PC-3 (cell line): ENCODE measurements at regions not wholly inside any gene's neighbourhood (a gene's known extent, or its start where the extent isn't known, plus 50 kb on each side); places are given as distances from the start of the nearest gene placed in this dataset.

Experiments used
- ATAC-seq: fragments of 200-7000 bp; cut with Tn5 transposase; 2 replicates; pipeline ENCODE4 v1.9.1; 2020; ENCODE audit warnings: mild to moderate bottlenecking, moderate library complexity
- BruUV-seq: library from RNA; stranded (reverse); fragments of 400-500 nt; replicated peaks from 2 replicates; lab custom pipeline; 2021; lab: Mats Ljungman, UMichigan
- CTCF ChIA-PET: fragments of 300-600 bp; sonication (Branson Sonifier 250); formaldehyde crosslinking; loops from one replicate; lab custom pipeline; 2022; ENCODE audit warnings: antibody characterized with exemption; lab: Charles Lee
- POLR2A ChIA-PET: fragments of 300-600 bp; sonication (Branson Sonifier 250); formaldehyde crosslinking; loops from one replicate; lab custom pipeline; 2022; ENCODE audit warnings: antibody characterized with exemption; ENCODE audit not compliant: unreplicated experiment; lab: Charles Lee
- DNase-seq: peaks from one replicate; pipeline ENCODE4 v3.0.0-alpha.2; 2015
- H2AFZ ChIP-seq: fragments of 300-600 bp; sonication (generic); 2 replicates; pipeline ENCODE4 v1.6.0; 2016; ENCODE audit warnings: antibody characterized with exemption, low read length
- H3F3A ChIP-seq: fragments of 300-600 bp; sonication (generic); one replicate; pipeline ENCODE4 v1.6.0; 2017; ENCODE audit warnings: antibody characterized with exemption, low read length, control low read depth, mild to moderate bottlenecking; ENCODE audit not compliant: unreplicated experiment
- H3K27ac ChIP-seq: fragments of 300-600 bp; sonication (generic); 2 replicates; pipeline ENCODE4 v1.5.1; 2016; ENCODE audit warnings: mild to moderate bottlenecking, low read length
- H3K27me3 ChIP-seq: fragments of 300-600 bp; sonication (generic); 2 replicates; pipeline ENCODE4 v1.6.1; 2016; ENCODE audit warnings: low read length, mixed read lengths
- H3K36me3 ChIP-seq: fragments of 300-600 bp; sonication (generic); 2 replicates; pipeline ENCODE4 v1.6.1; 2016; ENCODE audit warnings: low read depth, mixed run types, low read length, mixed read lengths
- H3K4me1 ChIP-seq: fragments of 300-600 bp; sonication (generic); 2 replicates; pipeline ENCODE4 v1.5.1; 2016; ENCODE audit warnings: low read length; ENCODE audit not compliant: insufficient read depth
- H3K4me2 ChIP-seq: fragments of 300-600 bp; sonication (generic); 2 replicates; pipeline ENCODE4 v1.6.0; 2016; ENCODE audit warnings: low read length
- H3K4me3 ChIP-seq: fragments of 300-600 bp; sonication (generic); 2 replicates; pipeline ENCODE4 v1.5.1; 2016; ENCODE audit warnings: mild to moderate bottlenecking, low read length, mixed read lengths
- H3K79me2 ChIP-seq: fragments of 300-600 bp; sonication (generic); 2 replicates; pipeline ENCODE4 v1.6.1; 2017; ENCODE audit warnings: low read length, mixed read lengths
- H3K9ac ChIP-seq: fragments of 300-600 bp; sonication (generic); 2 replicates; pipeline ENCODE4 v1.6.0; 2016; ENCODE audit warnings: mild to moderate bottlenecking, low read length
- H3K9me2 ChIP-seq: fragments of 300-600 bp; sonication (generic); replicated peaks from 2 replicates; pipeline ENCODE4 v1.6.1; 2016; ENCODE audit warnings: mixed run types, low read length, mixed read lengths
- H3K9me3 ChIP-seq: fragments of 300-600 bp; sonication (generic); 2 replicates; pipeline ENCODE4 v1.6.1; 2016; ENCODE audit warnings: low read length, mixed read lengths
- H4K20me1 ChIP-seq: fragments of 300-600 bp; sonication (generic); 2 replicates; pipeline ENCODE4 v1.6.1; 2016; ENCODE audit warnings: low read length, mixed read lengths
- EZH2 ChIP-seq: fragments of 300-600 bp; sonication (generic); IDR thresholded peaks from one replicate; pipeline ENCODE4 v1.6.1; 2017; ENCODE audit warnings: antibody characterized with exemption, mild to moderate bottlenecking, low read length; ENCODE audit not compliant: unreplicated experiment
- EZH2phosphoT487 ChIP-seq: fragments of 300-600 bp; sonication (generic); IDR thresholded peaks from 2 replicates; pipeline ENCODE4 v1.6.1; 2018; ENCODE audit warnings: mild to moderate bottlenecking, antibody characterized with exemption, low read length, borderline replicate concordance
- intact Hi-C: fragments of 100-400 bp; cut with micrococcal nuclease; formaldehyde crosslinking; loops from 2 replicates; pipeline ENCODE4 v1.9.0; 2023
- TF ChIP-seq, protein P1 (sequence below): fragments of 300-600 bp; sonication (generic); conservative IDR thresholded peaks from 2 replicates; pipeline ENCODE4 v1.5.1; 2017; ENCODE audit warnings: antibody characterized with exemption, low read depth, mild to moderate bottlenecking, low read length

DNA sequence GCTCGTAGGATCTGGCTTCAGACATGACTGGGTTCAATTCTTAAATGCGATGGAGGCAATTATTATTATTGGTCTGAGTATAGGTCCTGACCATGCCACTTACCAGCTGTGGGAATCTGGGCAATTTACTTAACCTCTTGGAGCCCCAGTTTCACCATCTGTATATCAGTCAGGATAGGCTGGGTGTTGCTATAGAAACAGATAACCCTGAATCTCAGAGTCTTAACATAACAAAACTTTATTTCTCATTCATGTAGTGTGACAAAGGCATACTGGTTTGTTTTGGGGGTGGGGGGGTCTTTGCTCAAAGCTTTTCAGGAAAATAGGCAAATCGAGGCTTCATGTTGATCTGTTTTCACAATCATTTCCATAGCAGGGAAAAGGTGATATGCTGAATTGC, 199.6 kb upstream of the SRRM4 start:
- Histone ChIP-seq H3K79me2 (no peaks in the 10 kb centered on the region), H3K4me3 (no peak overlapping the region), H3K36me3 (no peaks in the 10 kb centered on the region), H3K27me3 (peaks cover 17% of the 10 kb centered on the region), H3K9me3 (no peaks in the 10 kb centered on the region), H3K9ac (no peak overlapping the region), H4K20me1 (no peaks in the 10 kb centered on the region), H3F3A (no peaks in the 10 kb centered on the region), H3K4me2 (no peak overlapping the region), H3K27ac (no peak overlapping the region), H3K4me1 (no peaks in the 10 kb centered on the region), H3K9me2 (no peaks in the 10 kb centered on the region), H2AFZ (no peak overlapping the region)
- ChIA-PET CTCF (no interaction called here), POLR2A (no interaction called here)
- TF ChIP-seq EZH2 (no peak), EZH2phosphoT487 (no peak)
- TF ChIP-seq, protein P1, sequence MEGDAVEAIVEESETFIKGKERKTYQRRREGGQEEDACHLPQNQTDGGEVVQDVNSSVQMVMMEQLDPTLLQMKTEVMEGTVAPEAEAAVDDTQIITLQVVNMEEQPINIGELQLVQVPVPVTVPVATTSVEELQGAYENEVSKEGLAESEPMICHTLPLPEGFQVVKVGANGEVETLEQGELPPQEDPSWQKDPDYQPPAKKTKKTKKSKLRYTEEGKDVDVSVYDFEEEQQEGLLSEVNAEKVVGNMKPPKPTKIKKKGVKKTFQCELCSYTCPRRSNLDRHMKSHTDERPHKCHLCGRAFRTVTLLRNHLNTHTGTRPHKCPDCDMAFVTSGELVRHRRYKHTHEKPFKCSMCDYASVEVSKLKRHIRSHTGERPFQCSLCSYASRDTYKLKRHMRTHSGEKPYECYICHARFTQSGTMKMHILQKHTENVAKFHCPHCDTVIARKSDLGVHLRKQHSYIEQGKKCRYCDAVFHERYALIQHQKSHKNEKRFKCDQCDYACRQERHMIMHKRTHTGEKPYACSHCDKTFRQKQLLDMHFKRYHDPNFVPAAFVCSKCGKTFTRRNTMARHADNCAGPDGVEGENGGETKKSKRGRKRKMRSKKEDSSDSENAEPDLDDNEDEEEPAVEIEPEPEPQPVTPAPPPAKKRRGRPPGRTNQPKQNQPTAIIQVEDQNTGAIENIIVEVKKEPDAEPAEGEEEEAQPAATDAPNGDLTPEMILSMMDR: no peak
- intact Hi-C loops: no loop called here
- BruUV-seq: no TSS peak
- DNase-seq (no peak), ATAC-seq (no peak)

- Histone ChIP-seq H3K4me1 (no peaks in the 10 kb centered on the region), H3K27me3 (peaks cover 15% of the 10 kb centered on the region), H3K36me3 (no peaks in the 10 kb centered on the region), H3K9me3 (no peaks in the 10 kb centered on the region), H2AFZ (no peak overlapping the region), H3K27ac (no peak overlapping the region), H4K20me1 (no peaks in the 10 kb centered on the region), H3K4me2 (no peak overlapping the region), H3K4me3 (no peak overlapping the region), H3K9ac (no peak overlapping the region), H3F3A (no peaks in the 10 kb centered on the region), H3K9me2 (no peaks in the 10 kb centered on the region), H3K79me2 (no peaks in the 10 kb centered on the region)
- DNase-seq (no peak), ATAC-seq (no peak)
- intact Hi-C loops: no loop called here
- no TSS peak for BruUV-seq
- ChIA-PET POLR2A (no interaction called here), CTCF (no interaction called here)
- no peak for TF ChIP-seq EZH2phosphoT487
- TF ChIP-seq EZH2: no peak
- TF ChIP-seq, protein P1: no peak
These were observed 197.6 kb upstream of the SRRM4 start for GRCh38 chr12:118783703-118784102.

- no peak for TF ChIP-seq EZH2
- no peak overlapping the region for H3K4me2 ChIP-seq
- H3K79me2 ChIP-seq: no peaks in the 10 kb centered on the region
- ATAC-seq (no peak), DNase-seq (no peak)
- no peaks in the 10 kb centered on the region for H3K27me3 ChIP-seq
- no peaks in the 10 kb centered on the region for H4K20me1 ChIP-seq
- H3K9me3 ChIP-seq: peaks cover 7% of the 10 kb centered on the region; the same call in 1 of the 2 replicates
- no peak overlapping the region for H2AFZ ChIP-seq
- H3K27ac ChIP-seq: no peak overlapping the region
- no peaks in the 10 kb centered on the region for H3K36me3 ChIP-seq
- H3K9me2 ChIP-seq: no peaks in the 10 kb centered on the region
- H3K4me3 ChIP-seq: no peak overlapping the region
- no peaks in the 10 kb centered on the region for H3F3A ChIP-seq
- no peak overlapping the region for H3K9ac ChIP-seq
- H3K4me1 ChIP-seq: no peaks in the 10 kb centered on the region
- ChIA-PET CTCF (no interaction called here), POLR2A (no interaction called here)
- intact Hi-C loops: no loop called here
- no TSS peak for BruUV-seq
These were observed 190.8 kb upstream of the SRRM4 start for GRCh38 chr12:118790578-118790977.
